Jurkat, Clone E6-1 (cell line): ENCODE measurements at regions not wholly inside any gene's neighbourhood (a gene's known extent, or its start where the extent isn't known, plus 50 kb on each side); places are given as distances from the start of the nearest gene placed in this dataset.
"Not testable (repeated sequence)": the region's sequence is repeated elsewhere in the genome, so short reads cannot be mapped to it uniquely, and the experiment has no call there.

Experiments
- DNase-seq: peaks from one replicate; pipeline ENCODE4 v3.0.0-alpha.2; 2011; ENCODE audit warnings: low read depth, low spot score
- H3K4me3 ChIP-seq: 2 replicates; pipeline ENCODE4 v1.5.1; 2011; ENCODE audit warnings: mild to moderate bottlenecking, low read length, control low read depth, moderate library complexity

GRCh38 chr2:76697439-76697838, 824.7 kb downstream of the LRRTM4 start:
- H3K4me3 ChIP-seq, DNase-seq: not testable (repeated sequence)

DNA sequence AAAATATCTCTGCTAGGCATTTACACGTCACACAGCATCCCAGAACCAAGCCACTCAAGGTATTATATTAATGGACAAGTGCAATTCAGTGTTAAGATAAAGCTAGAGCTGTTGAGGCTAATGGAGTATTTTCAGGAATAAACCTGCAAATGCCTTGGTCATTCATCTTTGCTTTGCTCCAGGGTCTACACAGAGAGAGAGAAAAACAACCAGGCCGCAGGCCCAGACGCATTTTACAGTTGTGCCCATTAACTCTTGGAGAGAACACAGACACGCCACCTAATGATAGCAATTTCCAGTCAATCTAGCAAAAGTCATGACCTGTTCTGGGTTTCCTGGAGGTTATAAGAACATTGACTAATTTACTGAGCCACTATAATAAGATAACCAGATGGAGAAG, 829.3 kb downstream of the LRRTM4 start:
- no peak overlapping the region for H3K4me3 ChIP-seq
- DNase-seq = no peak

GRCh38 chr2:76688732-76689131, 833.4 kb downstream of the LRRTM4 start:
- DNase-seq = no peak
- no peak overlapping the region for H3K4me3 ChIP-seq

DNA sequence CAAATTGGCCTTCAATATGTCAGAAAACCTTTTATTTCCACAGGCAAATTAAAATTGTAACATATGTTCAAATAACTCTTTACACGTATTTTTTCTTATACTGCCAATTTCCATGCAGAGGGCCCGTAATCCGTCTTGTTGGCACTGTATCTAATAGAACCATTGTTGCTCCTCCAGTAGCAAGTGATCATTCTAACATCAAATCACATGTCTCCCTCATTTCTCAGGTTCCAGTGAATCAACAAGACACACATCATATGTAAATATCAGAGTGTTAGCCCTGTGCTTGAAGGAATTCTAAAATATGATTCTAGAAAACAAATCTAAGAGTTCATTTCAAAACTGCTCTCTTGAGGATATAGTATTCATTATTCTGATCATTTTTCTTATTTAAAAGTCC, 834.3 kb downstream of the LRRTM4 start:
- no peak overlapping the region for H3K4me3 ChIP-seq
- DNase-seq = no peak

- no peak for DNase-seq
- no peak overlapping the region for H3K4me3 ChIP-seq
These were observed 837.4 kb downstream of the LRRTM4 start for GRCh38 chr2:76684756-76685155.

- no peak overlapping the region for H3K4me3 ChIP-seq
- no peak for DNase-seq
These were observed 843.2 kb downstream of the LRRTM4 start for GRCh38 chr2:76679025-76679396.

DNA sequence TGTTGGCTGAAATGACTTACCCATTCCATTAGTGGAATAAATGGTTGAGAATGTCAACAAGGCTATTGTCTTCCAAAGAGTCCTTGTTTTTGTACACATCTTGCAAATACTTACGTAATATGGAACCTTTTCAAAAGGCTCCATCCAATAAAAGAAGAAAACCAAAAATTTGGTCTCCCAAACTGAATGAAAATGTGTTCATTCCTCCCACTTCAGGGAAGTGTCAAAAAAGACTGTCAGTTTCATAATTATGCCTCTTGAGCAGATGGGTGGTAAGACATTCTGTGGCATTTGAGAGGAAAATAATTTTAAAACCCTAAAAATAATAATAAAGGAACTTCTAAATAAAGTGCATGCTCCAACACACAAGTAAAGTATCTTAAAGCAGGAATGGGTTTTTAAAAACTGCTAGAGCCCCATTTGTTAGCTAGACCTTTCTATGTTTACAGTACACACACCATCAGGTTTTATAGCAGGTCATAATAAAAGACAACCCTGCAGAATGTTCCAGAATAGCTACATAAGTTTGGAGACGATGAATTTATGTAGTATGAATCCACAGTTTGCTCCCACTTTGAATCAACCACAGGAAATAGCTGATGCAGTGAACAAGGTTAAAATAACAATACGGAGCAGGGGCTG, 843.7 kb downstream of the LRRTM4 start:
- no peak overlapping the region for H3K4me3 ChIP-seq
- no peak for DNase-seq

DNA sequence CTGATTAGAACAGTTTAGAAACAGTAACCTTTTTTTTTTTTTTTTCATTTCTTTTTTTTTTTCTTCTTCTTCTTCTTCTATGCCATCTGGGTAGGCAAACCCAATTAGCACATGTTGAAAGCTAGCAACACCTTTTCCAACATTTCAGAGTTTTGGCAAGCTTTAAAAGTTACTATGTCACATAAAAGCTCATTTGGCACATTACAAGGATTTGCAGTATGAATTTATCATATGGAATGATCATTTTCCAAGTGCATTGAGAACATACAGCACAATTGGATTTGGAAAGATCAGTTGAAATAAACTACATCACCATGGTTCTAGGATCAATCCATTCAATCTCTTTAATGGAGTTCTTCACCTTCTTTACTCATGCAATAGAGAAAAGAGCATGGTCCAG, 847.0 kb downstream of the LRRTM4 start:
- H3K4me3 ChIP-seq = no peak overlapping the region
- no peak for DNase-seq

DNA sequence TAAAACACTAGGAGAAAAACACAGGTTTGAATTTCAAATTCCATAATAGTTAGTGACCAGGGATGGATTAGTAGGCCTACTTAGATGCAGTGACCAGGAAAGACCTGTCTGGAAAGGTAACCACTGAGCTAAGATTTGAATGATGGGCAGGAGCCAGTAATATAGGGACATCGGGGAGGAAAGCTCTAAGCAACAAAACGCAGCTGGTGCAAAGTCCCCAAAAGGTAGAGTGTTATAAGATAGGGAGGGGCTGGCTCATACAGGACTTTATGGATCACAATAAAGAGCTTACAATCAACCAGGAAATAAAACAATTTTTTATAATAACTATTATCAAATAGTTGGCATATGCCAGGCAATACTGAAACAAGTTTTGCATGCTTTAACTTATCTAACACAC, 849.4 kb downstream of the LRRTM4 start:
- no peak for DNase-seq
- H3K4me3 ChIP-seq = no peak overlapping the region

- no peak overlapping the region for H3K4me3 ChIP-seq
- DNase-seq = no peak
These were observed 852.2 kb downstream of the LRRTM4 start for GRCh38 chr2:76669966-76670465.

- no peak overlapping the region for H3K4me3 ChIP-seq
- no peak for DNase-seq
These were observed 853.9 kb downstream of the LRRTM4 start for GRCh38 chr2:76668279-76668678.

GRCh38 chr2:76667821-76668271, 854.3 kb downstream of the LRRTM4 start:
- DNase-seq = no peak
- no peak overlapping the region for H3K4me3 ChIP-seq

- DNase-seq = no peak
- H3K4me3 ChIP-seq = no peak overlapping the region
These were observed 880.0 kb downstream of the LRRTM4 start for GRCh38 chr2:76642129-76642528.

- DNase-seq = no peak
- H3K4me3 ChIP-seq = no peak overlapping the region
These were observed 880.7 kb downstream of the LRRTM4 start for GRCh38 chr2:76641506-76641905.

- DNase-seq = no peak
- no peak overlapping the region for H3K4me3 ChIP-seq
These were observed 881.3 kb downstream of the LRRTM4 start for GRCh38 chr2:76640905-76641304.

DNA sequence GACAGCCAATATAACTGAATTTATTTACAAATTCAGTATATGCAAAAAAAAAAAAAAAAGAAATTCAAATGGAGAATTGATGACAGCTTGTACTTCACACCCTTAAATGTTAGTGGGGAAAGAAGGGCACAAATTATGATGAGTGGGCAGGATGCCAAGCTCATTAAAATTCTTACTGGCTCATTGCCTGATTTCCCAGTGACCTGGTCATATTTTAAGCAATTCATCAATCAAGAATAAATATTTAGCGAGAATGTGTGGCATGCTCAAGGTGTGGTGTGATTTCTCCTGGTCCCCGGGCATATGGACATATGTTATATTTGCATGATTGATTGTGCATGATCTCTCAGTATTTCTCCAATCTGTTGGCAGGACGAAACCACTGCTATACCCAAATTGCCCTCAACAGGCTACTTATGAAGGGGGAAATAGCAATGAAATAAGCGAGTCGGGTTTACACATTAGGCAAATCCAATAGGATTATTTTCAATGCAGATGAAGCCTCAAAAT, 883.0 kb downstream of the LRRTM4 start:
- no peak for DNase-seq

GRCh38 chr2:76633276-76633921, 888.8 kb downstream of the LRRTM4 start:
- no peak for DNase-seq
- H3K4me3 ChIP-seq = no peak overlapping the region

More for the DNA sequence above, 883.0 kb downstream of the LRRTM4 start:
- H3K4me3 ChIP-seq = no peak overlapping the region

DNA sequence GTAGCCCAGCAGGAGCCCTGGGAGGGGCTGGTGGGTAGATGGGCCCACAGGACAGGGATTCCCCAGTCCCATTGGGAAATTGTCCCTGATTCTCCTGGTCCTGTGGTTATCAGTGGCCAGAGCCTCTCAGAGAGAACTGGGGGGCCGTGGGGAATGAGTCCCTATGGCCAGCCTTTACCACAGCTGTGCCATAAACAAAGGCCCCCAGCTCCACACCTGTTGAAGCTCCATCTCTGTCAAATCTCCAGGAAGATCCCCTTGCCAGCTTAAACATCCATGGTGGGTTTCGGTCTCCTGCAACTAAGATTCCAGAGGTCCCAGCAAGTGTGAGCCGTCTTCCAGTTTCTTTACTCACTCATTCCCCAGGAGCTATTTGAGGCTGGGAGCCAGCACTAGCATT, 897.1 kb downstream of the LRRTM4 start:
- H3K4me3 ChIP-seq = no peak overlapping the region
- DNase-seq = no peak

GRCh38 chr2:76613330-76613729, 902.6 kb upstream of the GCFC2 start:
- H3K4me3 ChIP-seq = no peak overlapping the region
- DNase-seq = no peak

- no peak overlapping the region for H3K4me3 ChIP-seq
- no peak for DNase-seq
These were observed 902.0 kb upstream of the GCFC2 start for GRCh38 chr2:76612764-76613163.

DNA sequence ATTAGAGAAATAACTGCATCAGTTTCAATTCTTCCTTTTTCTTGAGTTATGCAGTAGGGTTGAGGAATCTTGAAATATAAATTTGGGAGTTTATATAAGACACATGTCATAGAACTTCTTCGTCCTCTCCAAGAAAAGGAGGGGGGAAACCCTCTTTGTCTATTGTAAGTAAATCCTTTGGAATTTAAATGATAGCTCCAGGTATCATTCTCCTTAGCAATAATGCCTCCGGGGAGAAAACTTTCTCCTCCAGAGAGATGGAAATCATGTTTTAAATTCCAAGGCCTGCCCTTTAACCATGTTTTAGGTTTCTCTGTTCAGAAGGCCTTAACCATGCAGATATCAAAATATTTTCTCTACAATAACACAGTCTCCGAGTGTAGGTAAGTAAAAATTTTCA, 899.7 kb upstream of the GCFC2 start:
- DNase-seq = no peak
- H3K4me3 ChIP-seq = no peak overlapping the region
